DMS 273 (cell line): ENCODE measurements at regions not wholly inside any gene's neighbourhood (a gene's known extent, or its start where the extent isn't known, plus 50 kb on each side); places are given as distances from the start of the nearest gene placed in this dataset.
A peak's percentile ranks its signal among the peaks of the same experiment; 100 is the strongest.

Source experiments
- DNase-seq: peaks from one replicate; lab custom pipeline; 2025; ENCODE audit not compliant: unreplicated experiment; lab: John Stamatoyannopoulos, UW

- DNase-seq, result no peak
Measured at GRCh38 chr10:118246332-118247295, 95.5 kb downstream of the FAM204A start.

- DNase-seq, result no peak
Measured at GRCh38 chr10:118243907-118244306, 98.2 kb downstream of the FAM204A start.

GRCh38 chr10:118241229-118242137 lies 100.6 kb downstream of the FAM204A start:
- DNase-seq, result peak; percentile 86

- DNase-seq, result no peak
Measured at GRCh38 chr10:118239236-118239630, 102.9 kb downstream of the FAM204A start.

GRCh38 chr10:118238573-118239235 lies 103.4 kb downstream of the FAM204A start:
- no peak for DNase-seq

- DNase-seq, result no peak
Measured at GRCh38 chr10:118237930-118238329, 104.2 kb downstream of the FAM204A start.

- no peak for DNase-seq
Measured at GRCh38 chr10:118234683-118235082, 107.4 kb downstream of the FAM204A start.

- no peak for DNase-seq
Measured at GRCh38 chr10:118220346-118220850, 121.7 kb downstream of the FAM204A start.

- DNase-seq, result no peak
Measured at GRCh38 chr10:118218562-118218961, 123.6 kb downstream of the FAM204A start.

- DNase-seq, result no peak
Measured at GRCh38 chr10:118216571-118217170, 125.5 kb downstream of the FAM204A start.

- DNase-seq, result no peak
Measured at GRCh38 chr10:118216020-118216419, 126.1 kb downstream of the FAM204A start.

- DNase-seq, result no peak
Measured at GRCh38 chr10:118214776-118215175, 127.3 kb downstream of the FAM204A start.

- no peak for DNase-seq
Measured at GRCh38 chr10:118213436-118213835, 128.7 kb downstream of the FAM204A start.

GRCh38 chr10:118210276-118210675 lies 131.8 kb downstream of the FAM204A start:
- DNase-seq, result no peak

GRCh38 chr10:118209215-118209614 lies 132.9 kb downstream of the FAM204A start:
- DNase-seq, result no peak

- peak; percentile 7 for DNase-seq
Measured at GRCh38 chr10:118207470-118208007, 134.6 kb downstream of the FAM204A start.

GRCh38 chr10:118204292-118204943 lies 137.7 kb downstream of the FAM204A start:
- no peak for DNase-seq

- DNase-seq, result no peak
Measured at GRCh38 chr10:118203461-118203860, 138.7 kb downstream of the FAM204A start.

GRCh38 chr10:118195729-118196128 lies 146.4 kb downstream of the FAM204A start:
- no peak for DNase-seq

- no peak for DNase-seq
Measured at GRCh38 chr10:118193642-118194041, 146.9 kb upstream of the RAB11FIP2 start.
